OCI-LY7 (cell line): ENCODE measurements at regions not wholly inside any gene's neighbourhood (a gene's known extent, or its start where the extent isn't known, plus 50 kb on each side); places are given as distances from the start of the nearest gene placed in this dataset.

Experiments used
- BruUV-seq: library from RNA; stranded (reverse); fragments of 400-500 nt; replicated peaks from 2 replicates; lab custom pipeline; 2021; lab: Mats Ljungman, UMichigan
- CTCF ChIA-PET: fragments of 300-600 bp; sonication (Branson Sonifier 250); formaldehyde crosslinking; loops from one replicate; lab custom pipeline; 2022; ENCODE audit warnings: antibody characterized with exemption; ENCODE audit not compliant: unreplicated experiment; lab: Charles Lee
- POLR2A ChIA-PET: fragments of 300-600 bp; sonication (Branson Sonifier 250); formaldehyde crosslinking; loops from one replicate; lab custom pipeline; 2022; ENCODE audit warnings: antibody characterized with exemption; lab: Charles Lee
- DNase-seq: peaks from one replicate; pipeline ENCODE4 v3.0.0-alpha.2; 2015; ENCODE audit warnings: low spot score
- H2AFZ ChIP-seq: fragments of 200-600 bp; sonication (generic), shearing (Covaris generic); 2 replicates; pipeline ENCODE4 v1.6.1; 2014; ENCODE audit warnings: mild to moderate bottlenecking, antibody characterized with exemption, low read length, moderate library complexity
- H3K27ac ChIP-seq: fragments of 200-600 bp; sonication (generic); 2 replicates; pipeline ENCODE4 v1.5.1; 2014; ENCODE audit warnings: mixed run types, low read depth, mild to moderate bottlenecking, moderate library complexity, low read length, inconsistent platforms; ENCODE audit not compliant: poor library complexity, severe bottlenecking
- H3K36me3 ChIP-seq: fragments of 200-600 bp; sonication (generic); 2 replicates; pipeline ENCODE4 v1.6.1; 2014; ENCODE audit warnings: mild to moderate bottlenecking, antibody characterized with exemption, low read length, moderate library complexity, mixed read lengths; ENCODE audit not compliant: insufficient read depth
- H3K4me1 ChIP-seq: fragments of 200-600 bp; sonication (generic); 2 replicates; pipeline ENCODE4 v1.5.1; 2014; ENCODE audit warnings: mild to moderate bottlenecking, low read length; ENCODE audit not compliant: insufficient read depth, poor library complexity, severe bottlenecking
- H3K4me2 ChIP-seq: fragments of 200-600 bp; sonication (generic); 2 replicates; pipeline ENCODE4 v1.6.1; 2014; ENCODE audit warnings: mild to moderate bottlenecking, low read length
- H3K4me3 ChIP-seq: fragments of 200-600 bp; sonication (generic); 2 replicates; pipeline ENCODE4 v1.5.1; 2014; ENCODE audit warnings: mild to moderate bottlenecking, low read depth, low read length; ENCODE audit not compliant: poor library complexity, severe bottlenecking
- H3K79me2 ChIP-seq: fragments of 200-600 bp; sonication (generic); 2 replicates; pipeline ENCODE4 v1.6.1; 2016; ENCODE audit warnings: low read depth, mild to moderate bottlenecking, low read length, moderate library complexity, mixed read lengths; ENCODE audit not compliant: insufficient read depth
- H3K9me2 ChIP-seq: fragments of 200-600 bp; sonication (generic); 2 replicates; pipeline ENCODE4 v1.6.1; 2016; ENCODE audit warnings: mild to moderate bottlenecking, low read length, mixed read lengths; ENCODE audit not compliant: insufficient read depth
- H3K9me3 ChIP-seq: fragments of 200-600 bp; sonication (generic); 2 replicates; pipeline ENCODE4 v1.6.1; 2014; ENCODE audit warnings: mild to moderate bottlenecking, mixed run types, low read length, mixed read lengths
- H4K20me1 ChIP-seq: fragments of 200-600 bp; sonication (generic); 2 replicates; pipeline ENCODE4 v1.6.1; 2014; ENCODE audit warnings: mild to moderate bottlenecking, antibody characterized with exemption, low read length, moderate library complexity, mixed read lengths; ENCODE audit not compliant: insufficient read depth
- EZH2phosphoT487 ChIP-seq: fragments of 200-600 bp; sonication (generic); IDR thresholded peaks from 2 replicates; pipeline ENCODE4 v1.6.1; 2018; ENCODE audit warnings: low read depth, borderline replicate concordance, mild to moderate bottlenecking, mixed run types, antibody characterized with exemption, low read length, moderate library complexity, mixed read lengths
- intact Hi-C: fragments of 100-400 bp; cut with micrococcal nuclease; formaldehyde crosslinking; loops from one replicate; pipeline ENCODE4 v1.10.0; 2022; ENCODE audit not compliant: unreplicated experiment
- TF ChIP-seq, protein P1 (sequence below): fragments of 200-600 bp; sonication (generic); conservative IDR thresholded peaks from 2 replicates; pipeline ENCODE4 v1.5.1; 2014; ENCODE audit warnings: mild to moderate bottlenecking, antibody characterized with exemption, low read length, moderate library complexity, mixed read lengths

DNA sequence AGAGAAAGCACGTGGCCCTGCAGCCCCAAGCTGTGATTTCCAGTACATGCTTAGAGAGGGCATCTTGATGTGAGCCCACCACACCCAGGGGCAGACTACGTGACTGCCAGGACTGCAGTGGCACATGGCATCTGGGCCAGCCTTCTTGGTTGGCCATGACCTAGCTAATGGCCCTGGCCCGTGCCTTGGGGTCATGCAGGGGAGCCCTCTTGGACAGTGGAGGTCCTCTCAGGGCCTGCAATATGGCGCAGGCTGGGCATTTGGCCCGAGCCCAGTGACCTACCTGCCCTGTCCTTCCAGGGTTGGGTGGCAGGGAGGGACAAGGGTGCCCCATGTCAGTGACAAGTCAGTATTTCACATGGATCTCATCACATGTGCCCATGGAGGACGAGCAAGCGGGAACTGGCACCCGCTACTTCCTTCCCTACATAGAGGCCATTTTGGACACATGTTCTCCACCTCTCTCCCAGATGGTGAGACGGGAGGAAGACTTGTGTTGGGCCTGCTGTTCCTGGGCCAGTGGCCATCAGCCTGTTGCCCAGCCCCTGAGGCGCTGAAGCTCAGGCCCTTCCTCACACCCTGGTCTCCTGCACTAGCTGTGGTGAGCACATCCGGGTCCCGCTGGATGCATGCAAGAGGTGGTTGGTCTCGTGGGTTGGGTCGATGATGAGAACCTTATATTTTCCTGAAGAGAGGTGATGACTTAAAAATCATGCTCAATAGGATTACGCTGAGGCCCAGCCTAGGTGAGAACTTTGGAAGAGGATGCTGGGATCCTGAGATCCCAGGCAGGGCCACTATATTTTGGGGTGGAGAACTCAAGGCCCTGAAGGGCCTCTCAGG lies 195.6 kb downstream of the UBE3A start:
- no peaks in the 10 kb centered on the region for H3K9me2 ChIP-seq
- ChIA-PET POLR2A (interaction anchor here (0.6 kb wide), 1 partner anchor 296 kb away, joined by 3 read pairs; no protein-coding TSS in a partner anchor), CTCF (no interaction called here)
- no peaks in the 10 kb centered on the region for H4K20me1 ChIP-seq
- DNase-seq: no peak
- no peaks in the 10 kb centered on the region for H3K9me3 ChIP-seq
- no peaks in the 10 kb centered on the region for H3K79me2 ChIP-seq
- no TSS peak for BruUV-seq
- no peak overlapping the region for H3K4me3 ChIP-seq
- H3K4me2 ChIP-seq: no peak overlapping the region
- intact Hi-C loops: no loop called here
- no peak overlapping the region for H2AFZ ChIP-seq
- H3K36me3 ChIP-seq: no peaks in the 10 kb centered on the region
- H3K27ac ChIP-seq: no peak overlapping the region
- TF ChIP-seq EZH2phosphoT487: no peak
- TF ChIP-seq, protein P1, sequence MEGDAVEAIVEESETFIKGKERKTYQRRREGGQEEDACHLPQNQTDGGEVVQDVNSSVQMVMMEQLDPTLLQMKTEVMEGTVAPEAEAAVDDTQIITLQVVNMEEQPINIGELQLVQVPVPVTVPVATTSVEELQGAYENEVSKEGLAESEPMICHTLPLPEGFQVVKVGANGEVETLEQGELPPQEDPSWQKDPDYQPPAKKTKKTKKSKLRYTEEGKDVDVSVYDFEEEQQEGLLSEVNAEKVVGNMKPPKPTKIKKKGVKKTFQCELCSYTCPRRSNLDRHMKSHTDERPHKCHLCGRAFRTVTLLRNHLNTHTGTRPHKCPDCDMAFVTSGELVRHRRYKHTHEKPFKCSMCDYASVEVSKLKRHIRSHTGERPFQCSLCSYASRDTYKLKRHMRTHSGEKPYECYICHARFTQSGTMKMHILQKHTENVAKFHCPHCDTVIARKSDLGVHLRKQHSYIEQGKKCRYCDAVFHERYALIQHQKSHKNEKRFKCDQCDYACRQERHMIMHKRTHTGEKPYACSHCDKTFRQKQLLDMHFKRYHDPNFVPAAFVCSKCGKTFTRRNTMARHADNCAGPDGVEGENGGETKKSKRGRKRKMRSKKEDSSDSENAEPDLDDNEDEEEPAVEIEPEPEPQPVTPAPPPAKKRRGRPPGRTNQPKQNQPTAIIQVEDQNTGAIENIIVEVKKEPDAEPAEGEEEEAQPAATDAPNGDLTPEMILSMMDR: no peak
- H3K4me1 ChIP-seq: no peaks in the 10 kb centered on the region

DNA sequence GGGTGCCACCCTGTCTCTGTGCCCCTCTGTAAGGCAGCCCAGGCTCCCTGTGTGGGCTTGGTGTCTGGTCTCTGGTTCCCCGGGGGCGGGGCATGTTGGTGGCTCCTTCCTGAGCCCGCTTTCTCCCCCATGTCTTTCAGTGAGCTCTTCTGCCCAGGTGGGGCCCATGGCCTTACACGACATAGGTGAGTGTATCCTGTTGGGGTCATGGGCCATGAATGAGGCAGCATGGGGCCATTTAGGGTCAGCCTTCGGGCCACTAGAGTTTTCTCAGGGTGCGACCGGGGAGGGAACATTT lies 195.1 kb downstream of the UBE3A start:
- POLR2A ChIA-PET: interaction anchor here (0.6 kb wide), 1 partner anchor 297 kb away, joined by 3 read pairs; no protein-coding TSS in a partner anchor
- H3K9me2 ChIP-seq: no peaks in the 10 kb centered on the region
- no TSS peak for BruUV-seq
- H3K36me3 ChIP-seq: no peaks in the 10 kb centered on the region
- H3K9me3 ChIP-seq: no peaks in the 10 kb centered on the region
- no peaks in the 10 kb centered on the region for H3K79me2 ChIP-seq
- CTCF ChIA-PET: no interaction called here
- TF ChIP-seq, protein P1: no peak
- TF ChIP-seq EZH2phosphoT487: no peak
- no peak overlapping the region for H3K27ac ChIP-seq
- H3K4me3 ChIP-seq: no peak overlapping the region
- no peak overlapping the region for H2AFZ ChIP-seq
- intact Hi-C loops: no loop called here
- H4K20me1 ChIP-seq: no peaks in the 10 kb centered on the region
- no peak for DNase-seq
- H3K4me1 ChIP-seq: no peaks in the 10 kb centered on the region
- H3K4me2 ChIP-seq: no peak overlapping the region
